ENCODE measurements at regions not wholly inside any gene's neighbourhood (a gene's known extent, or its start where the extent isn't known, plus 50 kb on each side); places are given as distances from the start of the nearest gene placed in this dataset.
"Not testable (repeated sequence)": the region's sequence is repeated elsewhere in the genome, so short reads cannot be mapped to it uniquely, and the experiment has no call there.

- H3K36me3 ChIP-seq (ENCODE audit: insufficient read depth, low read length): no peaks in the 10 kb centered on the region
- H3K4me3 ChIP-seq: no peak overlapping the region
- DNase-seq (ENCODE audit: low read depth, low spot score): no peak
- no peak overlapping the region for H3K27ac ChIP-seq
- no peaks in the 10 kb centered on the region for H3K9me3 ChIP-seq (ENCODE audit: low read depth, low read length)
- TF ChIP-seq FOXP2 (optimal IDR thresholded peaks at IDR 0.05; ENCODE audit: control extremely low read depth, extremely low read length, insufficient read depth): no peak
- no peak for TF ChIP-seq EZH2 (IDR thresholded peaks at IDR 0.05)
- TF ChIP-seq POLR2AphosphoS5 (IDR thresholded peaks at IDR 0.05; ENCODE audit: borderline replicate concordance, low read depth, low read length): no peak
- H3K9ac ChIP-seq (ENCODE audit: insufficient read length): no peak overlapping the region
Observed at GRCh38 chrX:117400839-117401238, 715.8 kb downstream of the KLHL13 start.

DNA sequence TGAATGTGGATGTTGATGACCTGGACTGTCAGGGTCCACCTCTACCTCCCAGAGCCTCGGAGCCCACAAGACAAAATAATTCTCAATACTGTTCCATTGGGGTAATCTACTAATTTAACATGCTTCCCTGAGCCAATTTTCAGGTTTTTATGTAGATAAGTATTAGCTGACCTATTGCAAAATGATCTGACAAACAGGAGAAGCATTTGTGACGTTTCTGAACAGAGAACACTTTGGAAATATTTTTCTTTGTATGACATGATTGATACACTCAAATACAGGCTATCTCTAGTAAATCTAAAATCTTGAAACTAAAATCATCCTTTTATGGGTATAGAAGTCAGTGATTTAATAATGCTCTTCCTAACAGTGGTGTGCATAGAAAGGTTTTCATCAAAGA is 716.6 kb downstream of the KLHL13 start:
- TF ChIP-seq POLR2AphosphoS5 (IDR thresholded peaks at IDR 0.05; ENCODE audit: borderline replicate concordance, low read depth, low read length) (no peak), FOXP2 (optimal IDR thresholded peaks at IDR 0.05; ENCODE audit: control extremely low read depth, extremely low read length, insufficient read depth) (no peak), EZH2 (IDR thresholded peaks at IDR 0.05) (no peak)
- no peak for DNase-seq (ENCODE audit: low read depth, low spot score)
- Histone ChIP-seq H3K27ac (no peak overlapping the region), H3K9ac (ENCODE audit: insufficient read length) (no peak overlapping the region), H3K36me3 (ENCODE audit: insufficient read depth, low read length) (no peaks in the 10 kb centered on the region), H3K4me3 (no peak overlapping the region), H3K9me3 (ENCODE audit: low read depth, low read length) (no peaks in the 10 kb centered on the region)

DNA sequence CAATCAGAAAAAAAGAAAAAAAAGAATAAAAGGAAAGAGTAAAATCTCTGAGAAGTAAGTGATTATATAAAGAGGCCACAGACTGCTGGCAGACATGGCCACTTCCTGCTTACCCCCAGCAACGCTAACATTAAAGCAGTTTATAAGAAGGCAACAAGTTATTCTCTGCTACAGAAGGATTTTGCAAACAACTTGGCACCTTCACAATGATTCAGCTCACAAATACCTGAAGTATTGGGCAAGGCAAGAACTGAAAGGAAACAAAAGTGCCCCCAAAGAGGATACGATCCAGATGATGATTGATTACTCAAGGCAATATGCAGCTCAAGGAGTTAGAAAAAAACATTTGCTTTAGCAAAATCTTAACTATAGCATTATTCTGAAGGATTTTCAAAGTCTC is 718.8 kb downstream of the KLHL13 start:
- Histone ChIP-seq H3K36me3 (ENCODE audit: insufficient read depth, low read length) (no peaks in the 10 kb centered on the region), H3K4me3 (no peak overlapping the region), H3K27ac (no peak overlapping the region), H3K9ac (ENCODE audit: insufficient read length) (no peak overlapping the region), H3K9me3 (ENCODE audit: low read depth, low read length) (no peaks in the 10 kb centered on the region)
- TF ChIP-seq FOXP2 (optimal IDR thresholded peaks at IDR 0.05; ENCODE audit: control extremely low read depth, extremely low read length, insufficient read depth): no peak
- no peak for TF ChIP-seq POLR2AphosphoS5 (IDR thresholded peaks at IDR 0.05; ENCODE audit: borderline replicate concordance, low read depth, low read length)
- TF ChIP-seq EZH2 (IDR thresholded peaks at IDR 0.05): no peak
- DNase-seq (ENCODE audit: low read depth, low spot score): no peak

DNA sequence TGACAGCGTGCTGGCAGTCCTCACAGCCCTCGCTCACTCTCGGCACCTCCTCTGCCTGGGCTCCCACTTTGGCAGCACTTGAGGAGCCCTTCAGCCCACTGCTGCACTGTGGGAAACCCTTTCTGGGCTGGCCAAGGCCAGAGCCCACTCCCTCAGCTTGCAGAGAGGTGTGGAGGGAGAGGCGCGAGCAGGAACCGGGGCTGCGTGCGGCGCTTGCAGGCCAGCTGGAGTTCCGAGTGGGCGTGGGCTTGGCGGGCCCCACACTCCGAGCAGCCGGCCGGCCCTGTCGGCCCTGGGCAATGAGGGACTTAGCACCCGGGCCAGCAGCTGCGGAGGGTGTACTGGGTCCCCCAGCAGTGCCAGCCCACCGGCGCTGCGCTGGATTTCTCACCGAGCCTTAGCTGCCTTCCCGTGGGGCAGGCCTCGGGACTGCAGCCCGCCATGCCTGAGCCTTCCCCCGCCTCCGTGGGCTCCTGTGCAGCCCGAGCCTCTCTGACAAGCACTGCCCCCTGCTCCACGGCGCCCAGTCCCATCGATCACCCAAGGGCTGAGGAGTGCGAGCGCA is 722.0 kb downstream of the KLHL13 start:
- not testable (repeated sequence) for DNase-seq (ENCODE audit: low read depth, low spot score); H3K9ac ChIP-seq (ENCODE audit: insufficient read length); H3K4me3 ChIP-seq; H3K27ac ChIP-seq; H3K9me3 ChIP-seq (ENCODE audit: low read depth, low read length); H3K36me3 ChIP-seq (ENCODE audit: insufficient read depth, low read length)

GRCh38 chrX:117392360-117392759 is 724.2 kb downstream of the KLHL13 start:
- not testable (repeated sequence) for H3K4me3 ChIP-seq; H3K9me3 ChIP-seq (ENCODE audit: low read depth, low read length); DNase-seq (ENCODE audit: low read depth, low spot score); H3K27ac ChIP-seq; H3K9ac ChIP-seq (ENCODE audit: insufficient read length); H3K36me3 ChIP-seq (ENCODE audit: insufficient read depth, low read length)

- no peaks in the 10 kb centered on the region for H3K36me3 ChIP-seq (ENCODE audit: insufficient read depth, low read length)
- TF ChIP-seq POLR2AphosphoS5 (IDR thresholded peaks at IDR 0.05; ENCODE audit: borderline replicate concordance, low read depth, low read length) (no peak), FOXP2 (optimal IDR thresholded peaks at IDR 0.05; ENCODE audit: control extremely low read depth, extremely low read length, insufficient read depth) (no peak), EZH2 (IDR thresholded peaks at IDR 0.05) (no peak)
- no peak overlapping the region for H3K4me3 ChIP-seq
- H3K9me3 ChIP-seq (ENCODE audit: low read depth, low read length): no peaks in the 10 kb centered on the region
- no peak overlapping the region for H3K27ac ChIP-seq
- H3K9ac ChIP-seq (ENCODE audit: insufficient read length): no peak overlapping the region
- DNase-seq (ENCODE audit: low read depth, low spot score): no peak
Observed at GRCh38 chrX:117376460-117376859, 740.1 kb downstream of the KLHL13 start.

DNA sequence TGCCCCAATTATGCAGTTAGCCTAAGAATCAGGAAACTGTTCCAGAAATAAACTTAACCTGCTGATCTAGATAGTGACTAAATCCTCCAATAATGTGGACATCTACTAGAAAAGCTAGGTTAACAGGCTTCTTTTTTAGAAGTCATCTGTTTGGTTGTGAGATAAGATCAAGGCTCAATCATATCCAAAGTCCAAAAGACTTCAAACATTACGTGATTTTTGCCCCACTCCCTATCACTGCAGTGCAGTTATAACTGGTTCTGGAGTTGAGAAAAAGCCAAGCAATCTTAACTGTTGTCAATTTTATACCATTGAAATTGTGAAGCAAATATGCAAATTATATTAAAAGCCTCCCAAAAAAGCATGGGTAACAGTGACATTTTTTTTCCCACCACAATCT is 781.4 kb downstream of the KLHL13 start:
- Histone ChIP-seq H3K27ac (no peak overlapping the region), H3K9me3 (ENCODE audit: low read depth, low read length) (no peaks in the 10 kb centered on the region), H3K36me3 (ENCODE audit: insufficient read depth, low read length) (no peaks in the 10 kb centered on the region), H3K4me3 (no peak overlapping the region), H3K9ac (ENCODE audit: insufficient read length) (no peak overlapping the region)
- no peak for TF ChIP-seq FOXP2 (optimal IDR thresholded peaks at IDR 0.05; ENCODE audit: control extremely low read depth, extremely low read length, insufficient read depth)
- TF ChIP-seq POLR2AphosphoS5 (IDR thresholded peaks at IDR 0.05; ENCODE audit: borderline replicate concordance, low read depth, low read length): no peak
- TF ChIP-seq EZH2 (IDR thresholded peaks at IDR 0.05): no peak
- DNase-seq (ENCODE audit: low read depth, low spot score): no peak

- no peak overlapping the region for H3K27ac ChIP-seq
- DNase-seq (ENCODE audit: low read depth, low spot score): no peak
- no peak for TF ChIP-seq EZH2 (IDR thresholded peaks at IDR 0.05)
- H3K9ac ChIP-seq (ENCODE audit: insufficient read length): no peak overlapping the region
- no peaks in the 10 kb centered on the region for H3K36me3 ChIP-seq (ENCODE audit: insufficient read depth, low read length)
- no peak overlapping the region for H3K4me3 ChIP-seq
- H3K9me3 ChIP-seq (ENCODE audit: low read depth, low read length): no peaks in the 10 kb centered on the region
Observed at GRCh38 chrX:117327373-117327772, 789.2 kb downstream of the KLHL13 start.

DNA sequence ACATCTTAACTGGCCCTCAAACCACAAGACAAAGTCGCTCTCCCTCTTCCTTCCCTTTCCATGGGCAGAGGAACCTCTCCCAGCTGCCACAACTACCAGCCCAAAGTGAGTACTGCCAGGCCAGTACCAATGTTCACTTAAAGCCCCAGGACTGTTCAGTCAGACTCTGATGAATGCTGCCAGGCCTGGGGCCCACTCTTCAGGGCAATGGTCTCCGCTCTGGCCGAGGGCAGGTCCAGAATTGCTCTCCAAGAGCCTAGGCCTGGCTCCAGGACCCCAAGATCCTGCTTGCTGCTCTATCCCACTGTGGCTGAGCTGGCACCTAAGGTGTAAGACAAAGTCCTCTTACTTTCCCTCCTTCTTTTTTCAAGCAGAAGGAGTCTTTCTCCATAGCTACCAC is 790.9 kb downstream of the KLHL13 start:
- no peak for TF ChIP-seq POLR2AphosphoS5 (IDR thresholded peaks at IDR 0.05; ENCODE audit: borderline replicate concordance, low read depth, low read length)
- TF ChIP-seq EZH2 (IDR thresholded peaks at IDR 0.05): no peak
- no peak for TF ChIP-seq FOXP2 (optimal IDR thresholded peaks at IDR 0.05; ENCODE audit: control extremely low read depth, extremely low read length, insufficient read depth)
- DNase-seq (ENCODE audit: low read depth, low spot score): no peak
- H3K27ac ChIP-seq: no peak overlapping the region
- no peaks in the 10 kb centered on the region for H3K36me3 ChIP-seq (ENCODE audit: insufficient read depth, low read length)
- no peak overlapping the region for H3K9ac ChIP-seq (ENCODE audit: insufficient read length)
- H3K4me3 ChIP-seq: no peak overlapping the region
- H3K9me3 ChIP-seq (ENCODE audit: low read depth, low read length): no peaks in the 10 kb centered on the region
